Pancreas (tissue), 10 donors: ENCODE measurements at regions not wholly inside any gene's neighbourhood (a gene's known extent, or its start where the extent isn't known, plus 50 kb on each side); places are given as distances from the start of the nearest gene placed in this dataset.

Experiments used
- ATAC-seq, 4 donors: fragments of 200-7000 bp; cut with Tn5 transposase; one replicate each; pipeline versions ENCODE4 v1.8.0 to v1.9.1; 2020; ENCODE audit warnings: mild to moderate bottlenecking in 4 of 4, moderate library complexity in 4 of 4
- DNase-seq, 6 donors: peaks; one replicate each; pipeline ENCODE4 v3.0.0-alpha.2; 2020
- FAIRE-seq: peaks from 2 replicates; lab custom pipeline; 2012; peaks lifted over from hg19 to GRCh38; lab: Jason Lieb, UNC
- H3K27ac ChIP-seq, 4 donors: fragments of 200-600 bp; sonication (generic); 1 replicate in 3 of 4; 2 replicates in 1 of 4; pipeline versions ENCODE4 v1.5.0 to v1.8.0; 2020
- H3K27me3 ChIP-seq, 4 donors: fragments of 200-600 bp; one replicate each; pipeline ENCODE4 v1.8.0; 2021
- H3K36me3 ChIP-seq, 3 donors: fragments of 200-600 bp; sonication (generic) in 1 of 3; one replicate each; pipeline versions ENCODE4 v1.5.0 to v1.8.0; 2020 to 2021
- H3K4me1 ChIP-seq, 3 donors: fragments of 200-600 bp; one replicate each; pipeline ENCODE4 v1.8.0; 2021
- H3K4me3 ChIP-seq, 4 donors: fragments of 200-600 bp; sonication (generic) in 2 of 4; one replicate each; pipeline versions ENCODE4 v1.5.0 to v1.8.0; 2020 to 2021
- H3K9me3 ChIP-seq, 4 donors: fragments of 200-600 bp; one replicate each; pipeline ENCODE4 v1.8.0; 2021
- CTCF ChIP-seq, 4 donors: fragments of 200-600 bp; sonication (generic) in 3 of 4; IDR thresholded peaks; one replicate each; pipeline versions ENCODE4 v1.5.0 to v1.8.0; 2021; ENCODE audit warnings: antibody characterized with exemption in 4 of 4
- WGBS, 2 donors: extraction: QIAGEN DNeasy Blood & Tissue Kit; methylation state at CpG; one replicate each; pipeline ENCODE4 v1.1.7; 2013; 5-methylcytosine and 5-hydroxymethylcytosine counted together
- intact Hi-C, 3 donors: fragments of 100-400 bp; cut with DNase I; formaldehyde crosslinking; loops; one replicate each; pipeline versions ENCODE4 v1.11.1 to v1.14.2; 2022
- donor health status: healthy with polysubstance abuse.
- donor health status: DM: no; HTN: no; CAD: no; lungs with moderate emphysema.
- donor health status: DM: no; HTN: no; CAD: no.
- donor health status: control.
- donor health status: control.
- donor health status: Bipolar disorder and iron deficiency.
- donor health status: DM: yes; HTN: yes; CAD: no.
- donor health status: DM: no; HTN: no; CAD: no.
- donor health status: DM: no; HTN: no; CAD: no.
- donor health status: DM: yes; HTN: yes; CAD: no.

DNA sequence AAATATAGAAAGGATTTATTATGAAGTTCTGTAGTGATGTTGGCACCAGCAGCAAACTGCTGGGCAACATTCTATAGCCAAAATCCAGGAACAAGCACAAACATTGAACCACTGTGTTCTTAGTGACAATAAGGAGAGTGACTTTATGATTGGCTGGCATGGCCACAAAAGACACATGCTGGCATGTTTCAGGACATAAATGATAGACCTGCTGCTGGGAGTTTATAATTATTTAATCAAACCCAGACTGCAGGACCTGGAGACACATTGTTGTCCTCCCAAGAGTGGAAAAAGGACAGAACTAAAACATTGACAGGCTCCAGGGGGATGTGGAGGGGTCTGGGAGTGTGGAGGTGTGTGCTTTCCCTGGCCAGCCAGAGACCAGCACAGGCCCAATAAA lies 255.3 kb upstream of the LRTM1 start:
- no peak for TF ChIP-seq CTCF (IDR thresholded peaks at IDR 0.05)
- FAIRE-seq (no peak), DNase-seq (no peak), ATAC-seq (no peak)
- no peaks in the 10 kb centered on the region for H3K36me3 ChIP-seq
- H3K4me3 ChIP-seq: no peak overlapping the region
- H3K4me1 ChIP-seq: no peaks in the 10 kb centered on the region
- no peaks in the 10 kb centered on the region for H3K9me3 ChIP-seq
- intact Hi-C loops: no loop called here
- H3K27ac ChIP-seq: no peak overlapping the region
- peaks cover 0 to 14% (median 0%) of the 10 kb centered on the region in 4 donors for H3K27me3 ChIP-seq

DNA sequence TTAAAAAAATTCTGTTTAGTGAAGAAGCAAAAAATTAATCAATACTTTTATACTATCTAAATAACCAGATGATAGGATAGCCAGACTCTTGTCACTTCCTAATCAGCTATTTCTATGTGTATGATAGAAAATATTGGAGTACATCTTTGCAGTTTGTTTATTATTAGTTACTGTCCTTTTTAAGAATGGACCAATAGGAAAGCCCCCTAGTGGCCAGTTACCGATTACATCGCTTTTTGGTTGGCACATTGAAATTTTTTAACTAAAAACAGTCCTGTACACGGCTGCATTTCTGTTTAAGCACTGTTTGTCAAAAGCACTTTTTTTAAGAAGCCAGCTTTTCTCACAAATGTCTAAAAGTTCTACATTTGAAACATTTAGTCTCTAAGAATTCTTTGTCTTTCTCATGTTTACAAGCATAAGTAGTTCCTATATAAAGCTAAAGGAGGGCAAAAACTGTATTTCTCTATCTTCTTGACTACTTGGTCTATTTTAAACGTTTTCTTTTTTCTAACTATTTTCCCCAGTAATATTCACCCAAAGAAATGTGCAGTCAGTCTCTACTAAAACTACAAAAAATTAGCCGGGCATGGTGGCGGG lies 253.2 kb upstream of the LRTM1 start:
- intact Hi-C loops: no loop called here
- DNase-seq: peak in 1 of 6 donors; percentile 19
- H3K36me3 ChIP-seq: no peaks in the 10 kb centered on the region

GRCh38 chr3:55180161-55180560 lies 252.3 kb upstream of the LRTM1 start:
- Histone ChIP-seq H3K4me3 (no peak overlapping the region), H3K36me3 (no peaks in the 10 kb centered on the region), H3K9me3 (no peaks in the 10 kb centered on the region), H3K27me3 (peaks cover 0 to 14% (median 0%) of the 10 kb centered on the region in 4 donors), H3K4me1 (no peaks in the 10 kb centered on the region), H3K27ac (no peak overlapping the region)
- TF ChIP-seq CTCF (IDR thresholded peaks at IDR 0.05): no peak
- 58 to 67% methylated on average over 3 of the region's 3 CpGs for WGBS, 2 donors
- FAIRE-seq (no peak), ATAC-seq (no peak), DNase-seq (no peak)
- intact Hi-C loops: no loop called here

More for the DNA sequence above, 253.2 kb upstream of the LRTM1 start:
- ATAC-seq (no peak), FAIRE-seq (peak; percentile 65)
- WGBS, 2 donors: 33 to 35% methylated on average over 6 of the region's 6 CpGs
- Histone ChIP-seq H3K4me1 (no peaks in the 10 kb centered on the region), H3K9me3 (no peaks in the 10 kb centered on the region), H3K27me3 (peaks cover 0 to 14% (median 0%) of the 10 kb centered on the region in 4 donors), H3K4me3 (no peak overlapping the region), H3K27ac (no peak overlapping the region)
- TF ChIP-seq CTCF (IDR thresholded peaks at IDR 0.05): peak; percentile 44 to 77 (median 76)

GRCh38 chr3:55178336-55178735 lies 250.5 kb upstream of the LRTM1 start:
- FAIRE-seq (no peak), DNase-seq (no peak), ATAC-seq (no peak)
- Histone ChIP-seq H3K27ac (no peak overlapping the region), H3K4me3 (no peak overlapping the region), H3K9me3 (no peaks in the 10 kb centered on the region), H3K4me1 (no peaks in the 10 kb centered on the region), H3K27me3 (peaks cover 0 to 14% (median 0%) of the 10 kb centered on the region in 4 donors), H3K36me3 (no peaks in the 10 kb centered on the region)
- 76 to 81% methylated on average over 3 of the region's 3 CpGs for WGBS, 2 donors
- no peak for TF ChIP-seq CTCF (IDR thresholded peaks at IDR 0.05)
- intact Hi-C loops: no loop called here

- no peaks in the 10 kb centered on the region for H3K36me3 ChIP-seq
- no peak for DNase-seq
- H3K4me1 ChIP-seq: no peaks in the 10 kb centered on the region
- no peaks in the 10 kb centered on the region for H3K9me3 ChIP-seq
- 38 to 44% methylated on average over 6 of the region's 6 CpGs for WGBS, 2 donors
- H3K27me3 ChIP-seq: peaks cover 0 to 14% (median 0%) of the 10 kb centered on the region in 4 donors
- TF ChIP-seq CTCF (IDR thresholded peaks at IDR 0.05): no peak
- no peak for ATAC-seq
- H3K4me3 ChIP-seq: no peak overlapping the region
- H3K27ac ChIP-seq: no peak overlapping the region
- FAIRE-seq: no peak
- intact Hi-C loops: no loop called here
Observed at GRCh38 chr3:55177749-55178148, 249.9 kb upstream of the LRTM1 start.
